ENCODE measurements at regions not wholly inside any gene's neighbourhood (a gene's known extent, or its start where the extent isn't known, plus 50 kb on each side); places are given as distances from the start of the nearest gene placed in this dataset.

GRCh38 chr10:83863283-83863966, 275.9 kb upstream of the GHITM start:
- no peak overlapping the region for H3K56ac ChIP-seq (replicated peaks; ENCODE audit: insufficient read length, low read depth, low read length)
- no peak overlapping the region for H2BK12ac ChIP-seq (ENCODE audit: low read depth, low read length)
- H3K9ac ChIP-seq (replicated peaks in 1 of 4; ENCODE audit: extremely low read depth in 1 of 4, low read depth in 3 of 4, low read length in 3 of 4): no peak overlapping the region
- H4K91ac ChIP-seq (replicated peaks; ENCODE audit: insufficient read length, low read length): no peak overlapping the region
- H3K23ac ChIP-seq (ENCODE audit: insufficient read length): no peak overlapping the region
- no peaks in the 10 kb centered on the region for H3K79me2 ChIP-seq (ENCODE audit: control insufficient read depth in 1 of 2, insufficient read depth in 2 of 2, low read length in 2 of 2)
- H3K14ac ChIP-seq (ENCODE audit: insufficient read length): no peak overlapping the region
- POLR2A ChIA-PET (ENCODE audit: partially characterized antibody): interaction anchor here (0.7 kb wide), 1 partner anchor 72 kb away, joined by 3 read pairs; no protein-coding TSS in a partner anchor
- H3K36me3 ChIP-seq (ENCODE audit: control insufficient read depth in 2 of 4, insufficient read depth in 4 of 4, low read length in 3 of 4): no peaks in the 10 kb centered on the region
- H3K23me2 ChIP-seq (ENCODE audit: low read depth, low read length): no peaks in the 10 kb centered on the region
- H3K4me1 ChIP-seq (replicated peaks in 1 of 4; ENCODE audit: control insufficient read depth in 3 of 4, insufficient read depth in 4 of 4, low read length in 3 of 4): no peaks in the 10 kb centered on the region
- H3K9me3 ChIP-seq (ENCODE audit: insufficient read depth in 2 of 2, low read depth in 1 of 2, low read length in 1 of 2): no peaks in the 10 kb centered on the region
- H3K79me1 ChIP-seq (ENCODE audit: low read depth, low read length): no peaks in the 10 kb centered on the region
- no peak overlapping the region for H3K18ac ChIP-seq (ENCODE audit: extremely low read depth, low read length)
- H2BK20ac ChIP-seq (ENCODE audit: low read length): no peak overlapping the region
- no peak for FAIRE-seq
- no peak overlapping the region for H4K8ac ChIP-seq (ENCODE audit: extremely low read depth, insufficient read depth, low read length)
- no peaks in the 10 kb centered on the region for H3K27me3 ChIP-seq (replicated peaks in 1 of 4; ENCODE audit: control insufficient read depth in 3 of 4, extremely low read depth in 1 of 4, insufficient read depth in 3 of 4, low read length in 3 of 4)
- H4K5ac ChIP-seq (ENCODE audit: insufficient read length, low read depth, low read length): no peak overlapping the region
- no peak overlapping the region for H3K4me2 ChIP-seq (ENCODE audit: insufficient read depth in 1 of 2, low read depth in 2 of 2, low read length in 2 of 2)
- no peak overlapping the region for H2BK120ac ChIP-seq (replicated peaks; ENCODE audit: low read depth, low read length)
- WGBS, 2 experiments (ENCODE audit: extremely low coverage in 1 of 2, insufficient coverage in 1 of 2, insufficient read length in 1 of 2, insufficient replicate concordance in 2 of 2, low coverage in 1 of 2, low lambda C conversion rate in 2 of 2, missing lambda C conversion rate in 1 of 2): 95% methylated on average over 7 of the region's 7 CpGs; no CpG with 5 or more reads in 1 of the 2 experiments
- no peak overlapping the region for H2AK5ac ChIP-seq (ENCODE audit: low read depth, low read length)
- CTCF ChIA-PET (ENCODE audit: partially characterized antibody): interaction anchor here (1.0 to 2.3 kb wide), 2 partner anchors 11 to 438 kb away, joined by 3 to 10 read pairs; no protein-coding TSS in a partner anchor
- DNase-seq (ENCODE audit: low read depth in 1 of 2, low spot score in 2 of 2): no peak
- H3K4me3 ChIP-seq (ENCODE audit: extremely low read depth in 1 of 4, insufficient read depth in 2 of 4, low read depth in 3 of 4, low read length in 4 of 4): no peak overlapping the region
- H2BK5ac ChIP-seq (ENCODE audit: low read depth, low read length): no peak overlapping the region
- H2AFZ ChIP-seq (ENCODE audit: low read length): no peak overlapping the region
- no peak overlapping the region for H3K4ac ChIP-seq (replicated peaks; ENCODE audit: insufficient read length, low read depth, low read length)
- H3K27ac ChIP-seq (ENCODE audit: low read depth, low read length): no peak overlapping the region
- no peak overlapping the region; the same call in 1 of the 2 replicates for H2BK15ac ChIP-seq (ENCODE audit: low read length)
- no peaks in the 10 kb centered on the region for H4K20me1 ChIP-seq (replicated peaks in 1 of 2; ENCODE audit: control insufficient read depth in 1 of 2, insufficient read depth in 2 of 2, low read length in 2 of 2)
- TF ChIP-seq RFX5 (IDR thresholded peaks at IDR 0.05; ENCODE audit: borderline replicate concordance, low read depth, low read length) (no peak), CEBPB (IDR thresholded peaks at IDR 0.05; ENCODE audit: low read depth, low read length) (no peak), BRCA1 (IDR thresholded peaks at IDR 0.05; ENCODE audit: low read depth, low read length) (no peak), CHD2 (IDR thresholded peaks at IDR 0.05; ENCODE audit: low read length) (no peak), TEAD4 (IDR thresholded peaks at IDR 0.05; ENCODE audit: low read depth, low read length) (no peak), SAP30 (IDR thresholded peaks at IDR 0.05; ENCODE audit: insufficient read depth, insufficient replicate concordance, low read length) (no peak), HDAC6 (IDR thresholded peaks at IDR 0.05; ENCODE audit: low read depth, low read length) (no peak), CTCF (IDR thresholded peaks at IDR 0.05; ENCODE audit: control extremely low read depth in 1 of 3, insufficient read depth in 1 of 3, low read depth in 1 of 3, low read length in 3 of 3) (no peak), RAD21 (IDR thresholded peaks at IDR 0.05 in 1 of 2, conservative IDR thresholded peaks at IDR 0.05 in 1 of 2; ENCODE audit: low read depth in 2 of 2, low read length in 2 of 2) (no peak), POLR2AphosphoS5 (IDR thresholded peaks at IDR 0.05; ENCODE audit: low read depth, low read length) (no peak)
